Stromal cell of bone marrow (primary cell): ENCODE measurements at regions not wholly inside any gene's neighbourhood (a gene's known extent, or its start where the extent isn't known, plus 50 kb on each side); places are given as distances from the start of the nearest gene placed in this dataset.
"Not testable (repeated sequence)": the region's sequence is repeated elsewhere in the genome, so short reads cannot be mapped to it uniquely, and the experiment has no call there.

Experiments used
- DNase-seq: peaks from one replicate; pipeline ENCODE4 v3.0.0-alpha.2; 2012; ENCODE audit warnings: low read depth

DNA sequence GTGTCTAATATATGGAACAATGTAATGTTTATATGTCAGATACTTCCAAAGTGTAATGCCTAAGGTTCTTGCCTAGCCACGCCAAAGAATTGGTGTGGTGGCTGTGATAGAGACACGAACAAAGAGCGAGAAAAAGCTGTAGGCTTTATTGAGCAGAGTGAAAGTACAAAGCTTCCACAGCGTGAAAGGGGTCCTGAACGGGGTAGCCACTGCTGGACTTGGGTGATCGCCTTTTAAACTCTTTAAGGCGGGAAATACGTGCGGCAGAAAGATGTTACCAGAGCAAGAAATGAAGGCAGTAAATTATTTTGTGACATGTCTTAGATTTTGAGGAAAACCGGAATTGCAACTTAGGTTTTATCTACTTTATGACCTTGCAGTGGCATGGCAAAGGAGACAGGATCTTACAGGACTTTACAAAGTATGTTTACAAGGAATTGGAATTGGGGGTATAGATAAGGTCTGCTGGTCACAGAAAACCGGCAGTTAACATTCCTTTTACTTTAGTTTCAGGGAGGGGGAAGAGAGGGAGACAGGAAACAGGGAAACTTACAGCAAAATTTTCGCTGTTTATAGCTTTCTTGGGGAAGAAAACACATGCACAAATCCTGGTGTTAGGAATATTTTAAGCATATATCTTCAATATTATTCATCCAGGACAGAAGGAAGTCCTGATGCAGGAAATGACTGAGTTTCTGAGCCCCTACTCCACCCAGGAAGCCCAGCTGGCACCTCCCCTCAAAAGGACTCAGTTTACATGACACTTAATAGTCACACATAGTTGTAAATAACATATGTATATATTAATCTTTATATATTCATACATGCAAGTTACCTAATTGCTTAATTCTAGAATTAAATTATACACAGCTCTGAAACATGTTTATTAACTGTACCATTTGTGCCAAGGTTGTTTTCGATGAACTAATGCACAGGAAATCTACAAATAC, 421.3 kb upstream of the PABPC4L start:
- not testable (repeated sequence) for DNase-seq

DNA sequence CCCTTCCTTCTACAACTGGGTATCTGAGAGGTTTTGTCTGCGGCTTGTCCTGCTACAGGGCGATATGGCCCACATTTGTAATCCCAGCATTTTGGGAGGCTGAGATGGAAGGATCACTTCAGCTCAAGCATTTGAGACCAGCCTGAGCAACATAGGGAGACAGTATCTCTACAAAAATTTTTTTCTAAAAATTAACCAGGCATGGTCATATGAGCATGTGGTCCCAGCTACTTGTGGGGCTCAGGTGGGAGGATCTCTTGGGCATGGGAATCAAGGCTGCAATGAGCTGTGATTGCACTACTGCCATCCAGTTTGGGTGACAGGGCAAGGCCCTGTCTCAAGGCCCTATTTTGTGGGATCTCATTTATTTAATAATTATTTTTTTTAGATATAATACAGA, 420.6 kb upstream of the PABPC4L start:
- no peak for DNase-seq

DNA sequence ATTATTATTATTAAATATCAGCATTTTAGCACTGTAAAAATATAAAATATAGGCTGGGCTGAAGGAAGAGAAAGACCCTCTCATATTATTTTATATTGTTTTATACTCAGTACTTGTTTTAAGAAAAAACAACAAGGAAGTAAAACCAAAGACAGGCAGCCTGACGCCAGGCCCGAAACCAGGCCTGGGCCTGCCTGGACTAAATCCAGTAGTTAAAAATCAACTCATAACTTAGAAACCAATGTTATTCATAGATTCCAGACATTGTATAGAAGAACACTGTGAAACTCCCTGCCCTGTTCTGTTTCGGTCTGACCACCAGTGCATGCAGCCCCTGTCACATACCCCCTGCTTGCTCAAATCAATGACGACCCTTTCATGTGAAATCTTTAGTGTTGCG, 420.1 kb upstream of the PABPC4L start:
- not testable (repeated sequence) for DNase-seq

DNA sequence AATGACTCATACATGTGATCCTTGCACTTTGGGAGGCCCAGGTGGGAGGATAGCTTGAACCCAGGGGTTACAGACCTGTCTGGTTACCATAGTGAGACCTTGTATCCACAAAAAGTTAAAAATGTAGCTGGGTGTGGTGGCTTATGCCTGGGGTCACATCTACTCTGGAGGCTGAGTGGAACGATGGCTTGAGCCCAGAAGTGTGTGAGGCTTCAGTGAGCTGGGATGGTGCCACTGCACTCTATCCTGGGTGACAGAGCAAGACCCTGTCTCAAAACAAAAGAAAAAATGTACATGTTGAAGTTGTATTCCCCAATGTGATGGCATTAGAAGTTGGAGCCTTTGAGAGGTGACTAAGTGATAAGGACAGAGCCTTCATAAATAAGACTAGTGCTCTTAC, 409.4 kb upstream of the PABPC4L start:
- no peak for DNase-seq

DNA sequence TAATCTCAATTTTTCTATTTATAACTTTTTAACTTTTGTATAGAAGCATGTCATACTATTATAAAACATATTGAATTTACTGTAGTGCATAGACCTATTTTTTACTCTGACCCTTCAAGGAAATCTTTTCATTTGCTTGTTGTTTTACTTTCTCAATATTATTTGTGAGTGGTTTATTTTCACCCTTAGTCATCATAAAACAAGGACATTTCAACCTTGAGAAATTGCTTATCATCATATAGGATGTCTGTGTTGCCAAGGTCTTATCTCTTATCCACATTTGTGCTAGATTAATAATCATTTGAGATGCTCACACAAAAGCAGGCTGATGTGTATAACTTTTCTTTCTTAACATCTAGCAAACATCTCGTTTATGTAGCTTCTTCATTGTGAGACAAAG, 408.6 kb upstream of the PABPC4L start:
- no peak for DNase-seq

DNA sequence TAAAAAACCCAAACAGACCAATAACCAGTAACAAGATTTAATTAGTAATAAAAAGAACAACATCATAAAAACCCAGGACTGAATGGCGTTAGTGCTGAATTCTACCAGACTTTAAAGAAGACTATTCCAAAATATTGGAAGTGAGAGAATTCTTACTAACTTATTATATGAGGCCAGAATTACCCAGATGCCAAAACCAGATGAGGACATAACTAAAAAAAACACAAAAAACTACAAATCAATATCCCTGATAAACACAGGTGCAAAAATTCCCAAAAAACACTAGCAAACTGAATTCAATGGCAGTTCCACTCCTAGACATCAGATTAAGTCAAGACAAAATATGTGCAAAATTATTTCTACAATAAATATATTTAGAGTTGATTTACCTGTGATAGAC, 400.1 kb upstream of the PABPC4L start:
- DNase-seq: no peak

DNA sequence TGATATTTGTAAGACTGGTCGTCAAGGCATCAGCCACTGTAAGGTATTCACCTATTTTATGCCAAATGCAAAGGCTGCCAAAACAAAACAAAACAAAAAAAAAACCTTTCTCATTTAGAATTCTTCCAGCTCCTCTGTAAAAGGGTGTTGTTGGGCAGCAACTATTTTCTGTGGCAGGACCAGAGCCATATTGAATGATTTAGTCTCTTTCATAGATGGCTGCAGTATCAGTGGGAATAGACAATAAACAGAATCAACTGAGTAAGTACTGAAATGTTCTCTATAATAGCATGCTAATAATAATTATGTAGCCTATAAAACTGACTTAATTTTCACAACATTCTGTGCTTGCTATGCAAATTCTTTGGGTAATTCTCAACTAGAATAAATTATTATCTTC, 389.7 kb upstream of the PABPC4L start:
- no peak for DNase-seq

DNA sequence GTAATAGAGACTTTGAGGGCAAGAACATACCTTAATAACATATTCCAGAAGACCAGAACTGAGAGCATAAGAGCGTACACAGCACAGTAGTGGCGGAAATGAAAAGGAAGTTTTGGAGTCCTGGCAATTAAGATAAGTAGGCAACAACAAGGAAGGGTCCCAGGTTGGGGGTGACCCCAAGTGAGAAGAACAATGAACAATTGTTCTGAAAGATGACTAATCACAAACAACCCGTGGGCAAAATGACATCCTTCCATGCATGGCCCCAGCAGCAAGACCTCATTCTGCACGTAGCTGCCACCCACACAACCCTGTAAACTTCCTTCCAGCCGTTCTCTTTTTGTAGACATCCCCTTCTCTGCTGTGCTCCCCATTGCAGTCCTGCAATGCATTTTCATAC, 384.4 kb upstream of the PABPC4L start:
- no peak for DNase-seq

DNA sequence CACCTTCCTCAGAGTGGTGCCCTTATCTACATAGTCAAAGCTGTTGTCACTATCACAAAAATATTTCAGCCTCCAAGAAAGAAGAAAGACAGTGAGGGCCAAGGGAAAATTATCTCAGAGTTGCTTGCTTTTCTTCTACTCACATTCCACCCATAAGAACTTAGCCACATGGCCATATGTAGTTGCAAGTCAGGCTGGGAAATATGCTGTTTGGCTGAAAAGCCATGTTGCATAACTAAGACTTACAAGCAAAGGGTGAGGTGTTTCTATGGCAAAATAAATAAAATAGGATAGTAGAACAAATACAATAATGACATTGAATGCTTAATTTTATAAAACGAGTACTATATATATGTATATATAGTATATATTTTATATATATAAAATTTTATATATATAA, 365.9 kb upstream of the PABPC4L start:
- DNase-seq: no peak

DNA sequence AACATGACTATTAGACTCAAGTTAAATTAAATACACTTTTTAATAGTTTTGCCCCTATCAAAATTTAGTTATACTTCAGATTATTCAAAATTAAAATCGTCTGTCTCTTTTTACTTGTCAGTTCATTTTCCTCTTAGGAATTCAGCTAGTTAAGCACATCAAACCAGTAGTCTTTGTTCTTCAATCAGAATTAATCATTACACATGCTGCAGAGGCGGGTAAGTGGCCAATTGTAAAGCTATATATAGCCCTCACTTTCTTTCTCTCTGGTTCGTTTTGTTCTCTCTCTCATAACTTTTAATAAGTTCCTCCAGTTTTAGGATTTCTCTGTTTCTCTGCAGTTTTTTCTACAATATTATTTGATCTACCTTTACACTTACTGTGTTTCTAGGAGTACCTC, 359.1 kb upstream of the PABPC4L start:
- DNase-seq: no peak

DNA sequence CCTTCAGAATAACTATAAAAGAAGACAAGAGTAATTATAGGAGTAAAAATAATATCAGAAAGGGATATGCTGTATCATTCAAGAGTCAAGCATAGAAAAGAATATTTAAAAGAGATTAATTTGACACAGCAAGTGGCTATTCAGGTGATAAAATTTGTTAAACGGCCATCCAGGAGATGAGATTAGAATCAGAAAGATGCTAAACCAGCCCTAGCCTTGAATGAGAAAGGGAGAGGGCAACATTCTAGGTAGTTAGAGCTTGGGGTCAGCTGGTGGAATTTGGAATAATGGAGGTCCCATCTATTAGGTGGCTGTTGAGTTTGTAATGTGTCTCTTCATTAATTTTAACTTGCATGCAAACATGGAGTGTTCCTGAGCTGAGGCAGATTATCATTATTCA, 350.5 kb upstream of the PABPC4L start:
- DNase-seq: no peak

DNA sequence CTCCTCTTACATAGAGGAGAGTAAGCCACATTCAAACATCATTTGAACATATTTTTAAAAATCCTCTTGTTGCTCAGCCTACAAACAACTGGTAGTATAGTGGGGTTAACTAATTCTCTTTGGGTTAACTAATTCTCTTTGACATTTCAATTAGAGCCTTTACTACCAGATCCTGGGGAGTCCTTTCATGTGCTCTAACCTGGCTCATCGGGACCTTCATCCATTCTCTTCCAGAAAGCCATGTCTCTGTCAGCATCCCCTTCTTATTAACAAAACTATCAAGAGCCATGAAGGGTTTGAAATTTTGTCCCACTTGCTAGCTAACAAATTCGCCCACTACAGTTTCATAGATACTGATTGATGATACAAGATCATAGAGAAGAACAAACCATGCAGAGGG, 349.8 kb upstream of the PABPC4L start:
- DNase-seq: no peak

DNA sequence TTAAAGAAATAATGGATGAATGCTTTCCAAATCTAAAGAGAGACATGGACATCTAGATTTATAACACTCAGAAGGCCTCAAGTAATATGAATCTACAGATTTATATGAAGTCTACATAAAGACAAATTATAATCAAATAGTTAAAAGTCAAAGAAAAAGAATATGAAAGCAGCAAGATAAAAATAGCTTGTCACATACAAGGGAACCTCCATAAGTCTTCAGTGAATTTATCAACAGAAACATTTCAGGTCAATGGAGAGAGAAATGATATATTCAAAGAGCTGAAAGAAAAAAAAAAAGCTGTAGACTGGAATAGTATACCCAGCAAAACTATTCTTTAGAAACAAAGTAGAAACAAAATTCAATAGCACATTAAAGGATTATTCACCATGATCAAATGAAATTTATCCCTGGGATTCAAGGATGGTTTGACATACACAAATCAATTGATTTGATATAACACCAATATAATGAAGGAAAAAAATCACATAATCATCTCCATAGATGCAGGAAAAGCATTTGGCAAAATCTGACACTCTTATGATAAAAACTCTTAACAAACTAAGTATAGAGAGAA, 346.6 kb upstream of the PABPC4L start:
- no peak for DNase-seq

DNA sequence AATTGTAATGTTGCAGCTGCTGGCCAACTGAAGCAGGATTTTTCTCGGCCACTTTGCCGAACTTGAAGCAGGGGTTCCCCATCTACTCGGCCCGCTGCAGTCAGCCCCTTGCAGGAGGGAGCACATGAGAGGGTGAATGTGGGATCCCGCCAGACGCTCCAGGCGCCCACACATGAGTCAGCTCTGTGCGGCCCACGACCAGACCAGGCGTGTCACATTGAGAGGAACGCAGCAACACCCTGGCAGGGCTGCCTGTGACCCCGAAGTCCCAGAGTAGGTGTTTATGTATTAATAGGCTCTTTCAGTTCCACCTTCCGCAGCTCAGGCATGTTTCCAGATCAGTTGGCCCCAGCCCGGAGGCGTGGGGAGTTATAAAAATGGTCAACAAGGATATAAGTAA, 344.7 kb upstream of the PABPC4L start:
- no peak for DNase-seq

DNA sequence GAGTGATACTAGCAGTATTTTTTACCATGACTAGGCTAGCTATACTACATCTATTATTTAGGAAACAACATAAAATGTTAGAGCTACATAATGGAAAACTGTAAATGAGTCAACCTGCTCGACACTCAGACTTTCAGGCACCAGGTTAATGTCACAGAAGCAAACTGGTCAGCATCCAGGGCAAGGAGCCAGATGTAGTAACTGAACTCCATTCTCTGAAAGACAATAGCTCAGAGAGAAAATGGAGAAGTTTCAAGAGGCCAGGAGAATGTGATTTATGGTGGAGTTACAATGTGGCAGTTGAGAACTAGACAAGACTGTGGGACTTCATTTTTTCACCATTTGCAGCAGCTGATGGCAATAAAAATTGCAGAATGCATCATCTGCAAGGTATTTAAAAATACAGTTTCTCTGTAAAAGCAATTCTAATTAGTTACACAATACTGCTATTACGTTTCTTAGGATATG, 342.7 kb upstream of the PABPC4L start:
- peak; percentile 14 for DNase-seq

DNA sequence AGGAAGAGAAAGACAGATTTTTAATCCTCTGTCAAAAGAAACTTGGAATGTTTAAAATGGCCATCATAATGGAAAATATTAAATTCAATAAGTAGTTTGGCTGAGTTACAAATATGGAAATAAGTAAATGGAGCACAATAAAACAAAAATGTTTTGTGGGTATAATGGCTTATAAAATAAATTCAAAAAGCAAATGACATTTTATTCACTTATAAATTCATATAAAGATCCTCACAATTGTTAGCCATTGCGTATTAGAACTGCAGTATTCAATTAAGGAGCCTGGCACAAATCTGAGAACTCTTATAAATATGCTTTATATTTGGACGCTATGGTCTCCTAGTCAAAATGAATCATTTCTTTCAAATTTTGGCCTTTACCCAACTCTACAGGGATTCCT, 339.0 kb upstream of the PABPC4L start:
- DNase-seq: no peak

DNA sequence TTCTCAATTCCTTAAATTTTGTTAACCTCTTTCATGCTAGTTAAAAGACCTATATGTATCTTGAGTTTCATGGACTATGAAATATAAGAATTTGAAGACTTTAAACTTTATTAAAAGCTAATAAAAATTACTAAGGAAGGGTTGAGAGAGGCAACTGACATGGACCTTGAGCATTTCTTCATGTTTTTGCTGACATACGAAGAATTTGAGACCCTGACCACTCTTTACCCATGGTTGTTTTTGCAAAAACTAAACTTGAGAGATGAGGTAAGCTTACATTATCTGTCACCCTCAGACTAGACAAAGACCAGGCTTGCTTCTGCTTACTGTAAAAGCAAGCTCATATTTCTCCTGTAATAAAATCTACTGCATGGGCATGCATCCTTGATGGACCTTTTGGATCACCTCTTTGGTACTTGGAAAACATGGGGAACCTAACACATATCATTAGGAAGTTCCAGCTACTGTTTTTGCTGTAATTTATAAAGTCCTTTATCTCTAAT, 338.2 kb upstream of the PABPC4L start:
- DNase-seq: no peak

DNA sequence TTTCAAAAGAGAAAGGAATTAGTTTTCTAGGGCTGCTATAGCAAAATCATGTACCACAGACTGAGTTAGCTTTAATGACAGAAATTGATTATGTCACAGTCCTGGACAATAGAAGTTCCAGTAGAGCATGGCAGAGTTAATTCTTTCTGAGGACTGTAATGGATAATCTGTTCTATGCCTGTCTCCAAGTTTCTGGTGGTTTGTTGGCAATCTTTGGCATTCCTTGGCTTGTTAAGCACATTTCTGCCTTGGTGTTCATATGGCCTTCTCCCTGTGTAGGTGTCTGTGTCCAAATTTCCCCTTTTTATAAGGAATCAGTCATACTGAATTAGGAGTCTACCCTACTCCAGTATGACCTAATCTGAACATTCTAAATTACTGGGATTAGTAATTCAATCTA, 336.1 kb upstream of the PABPC4L start:
- no peak for DNase-seq

DNA sequence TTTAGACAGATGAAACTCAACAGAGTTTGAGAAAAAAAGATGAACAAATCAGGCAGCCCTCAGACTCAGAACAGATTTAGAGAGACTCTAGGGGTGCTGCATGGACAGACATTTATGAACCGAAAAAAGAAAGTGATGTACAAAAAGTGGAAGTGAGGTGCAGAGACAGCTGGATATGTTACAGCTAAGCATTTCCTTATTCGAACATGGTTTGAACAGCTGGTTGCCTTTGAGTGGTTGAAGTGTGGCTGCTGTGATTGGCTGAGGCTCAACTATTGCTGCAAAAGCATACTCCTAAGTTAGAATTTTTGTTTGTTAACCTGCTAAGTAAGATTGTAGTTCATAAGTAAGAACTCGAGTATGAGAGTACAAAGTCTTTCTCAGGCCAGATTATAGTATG, 331.5 kb upstream of the PABPC4L start:
- DNase-seq: no peak

DNA sequence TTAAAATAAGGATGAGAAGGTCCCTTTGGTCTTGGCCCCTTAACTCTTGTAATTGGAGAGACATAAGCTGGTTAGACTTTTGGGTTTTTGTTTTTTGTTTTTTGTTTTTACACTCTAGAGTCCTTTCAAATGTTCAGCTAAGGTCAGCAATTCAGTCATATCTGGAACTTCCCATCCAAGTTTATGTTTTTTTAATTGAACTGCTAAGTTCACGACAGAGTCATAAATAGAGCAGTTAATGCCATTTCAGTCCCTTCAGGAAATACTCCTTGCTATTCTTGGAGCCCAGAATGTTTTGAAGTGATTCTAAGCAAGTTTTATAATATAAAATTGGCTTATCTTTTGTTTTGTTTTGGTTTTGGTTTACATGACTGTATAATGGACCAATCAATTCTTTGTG, 329.4 kb upstream of the PABPC4L start:
- DNase-seq: no peak

DNA sequence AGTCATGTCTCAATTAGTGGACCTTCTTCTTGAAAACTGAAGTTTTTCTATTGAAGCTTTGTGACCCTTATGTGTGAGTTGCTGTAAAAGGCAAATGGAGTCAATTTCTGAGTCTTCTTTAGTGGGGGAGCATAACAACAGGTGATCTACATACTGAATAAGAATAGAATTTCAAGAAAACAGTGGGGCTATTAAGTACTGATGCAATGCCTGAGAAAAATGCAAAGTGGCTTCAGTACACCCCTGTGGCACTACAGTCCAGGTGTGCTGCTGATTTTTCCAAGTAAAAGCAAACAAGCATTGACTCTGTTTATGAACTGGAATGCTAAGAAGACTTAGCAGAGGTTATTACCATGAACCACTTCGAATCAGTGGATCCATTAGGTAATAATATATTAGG, 328.0 kb upstream of the PABPC4L start:
- DNase-seq: no peak

DNA sequence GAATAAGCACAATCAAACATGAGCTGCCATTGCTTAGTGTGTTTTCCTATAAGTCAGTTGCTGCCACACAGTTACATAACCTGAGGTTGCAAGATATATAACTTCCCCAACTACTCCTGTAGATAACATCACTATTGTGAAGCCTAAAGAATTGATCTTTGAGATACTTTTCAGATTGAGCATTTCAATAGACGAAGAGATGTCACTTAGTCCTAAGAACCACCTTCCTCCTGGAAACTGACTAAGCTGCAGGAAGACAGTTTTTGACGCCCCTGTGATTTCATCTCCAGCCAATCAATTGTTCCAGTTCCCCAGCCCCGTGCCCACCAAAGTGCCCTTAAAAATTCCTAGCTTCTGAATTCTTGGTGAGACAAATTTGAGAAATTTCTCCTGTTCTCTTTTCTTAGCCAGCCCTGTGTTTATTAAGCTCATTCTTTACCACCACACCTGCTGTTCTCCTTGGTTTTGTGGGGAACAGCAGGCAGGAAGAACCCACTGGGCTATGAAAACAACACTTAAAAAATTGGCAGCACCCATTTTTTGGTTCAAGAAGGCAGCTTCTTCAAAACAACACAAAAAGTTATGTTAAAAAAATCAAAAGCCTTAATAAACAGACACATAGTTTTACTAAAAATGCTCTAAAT, 317.1 kb upstream of the PABPC4L start:
- DNase-seq: no peak

DNA sequence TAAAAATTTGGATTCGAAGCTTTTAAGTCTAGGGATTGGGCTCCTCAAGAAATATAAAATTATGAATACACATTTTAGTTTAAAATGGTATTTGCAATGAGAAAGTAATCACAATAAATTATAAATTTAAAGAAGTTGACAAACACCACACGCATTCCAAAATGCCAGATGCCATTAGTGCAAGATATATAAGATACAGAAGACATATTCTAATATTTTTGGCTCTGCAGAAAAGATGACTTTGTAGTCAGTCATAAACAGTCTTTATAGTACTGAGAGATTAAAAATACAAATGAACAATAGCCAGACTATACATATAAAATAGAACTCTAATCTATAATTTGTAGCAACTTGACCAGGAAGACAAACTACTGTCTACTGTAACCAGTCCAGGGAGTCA, 309.0 kb upstream of the PABPC4L start:
- DNase-seq: no peak
